Astrocyte of the cerebellum (primary cell): ENCODE measurements at regions not wholly inside any gene's neighbourhood (a gene's known extent, or its start where the extent isn't known, plus 50 kb on each side); places are given as distances from the start of the nearest gene placed in this dataset.

ENCODE experiments used
- DNase-seq: peaks from one replicate; pipeline ENCODE4 v3.0.0-alpha.2; 2011; ENCODE audit warnings: low read depth
- H3K4me3 ChIP-seq: 2 replicates; pipeline ENCODE4 v1.5.1; 2011; ENCODE audit warnings: mild to moderate bottlenecking, low read depth, low read length, moderate library complexity
- in situ Hi-C: cut with HindIII; loops from 2 replicates; pipeline ENCODE4 v1.10.0; 2017; ENCODE audit warnings: low sequenced_read_pairs
- TF ChIP-seq, protein P1 (sequence below): IDR thresholded peaks from 2 replicates; pipeline ENCODE4 v1.5.1; 2012; ENCODE audit warnings: low read length, low read depth, moderate library complexity, mild to moderate bottlenecking; ENCODE audit errors: missing control alignments

GRCh38 chr2:198817536-198817935, 640.2 kb downstream of the SATB2 start:
- in situ Hi-C loops: no loop called here
- TF ChIP-seq, protein P1, sequence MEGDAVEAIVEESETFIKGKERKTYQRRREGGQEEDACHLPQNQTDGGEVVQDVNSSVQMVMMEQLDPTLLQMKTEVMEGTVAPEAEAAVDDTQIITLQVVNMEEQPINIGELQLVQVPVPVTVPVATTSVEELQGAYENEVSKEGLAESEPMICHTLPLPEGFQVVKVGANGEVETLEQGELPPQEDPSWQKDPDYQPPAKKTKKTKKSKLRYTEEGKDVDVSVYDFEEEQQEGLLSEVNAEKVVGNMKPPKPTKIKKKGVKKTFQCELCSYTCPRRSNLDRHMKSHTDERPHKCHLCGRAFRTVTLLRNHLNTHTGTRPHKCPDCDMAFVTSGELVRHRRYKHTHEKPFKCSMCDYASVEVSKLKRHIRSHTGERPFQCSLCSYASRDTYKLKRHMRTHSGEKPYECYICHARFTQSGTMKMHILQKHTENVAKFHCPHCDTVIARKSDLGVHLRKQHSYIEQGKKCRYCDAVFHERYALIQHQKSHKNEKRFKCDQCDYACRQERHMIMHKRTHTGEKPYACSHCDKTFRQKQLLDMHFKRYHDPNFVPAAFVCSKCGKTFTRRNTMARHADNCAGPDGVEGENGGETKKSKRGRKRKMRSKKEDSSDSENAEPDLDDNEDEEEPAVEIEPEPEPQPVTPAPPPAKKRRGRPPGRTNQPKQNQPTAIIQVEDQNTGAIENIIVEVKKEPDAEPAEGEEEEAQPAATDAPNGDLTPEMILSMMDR: no peak
- no peak for DNase-seq
- no peak overlapping the region for H3K4me3 ChIP-seq

- no peak for DNase-seq
- H3K4me3 ChIP-seq: no peak overlapping the region
- in situ Hi-C loops: no loop called here
- TF ChIP-seq, protein P1: no peak
Observed at GRCh38 chr2:198815626-198816025, 642.1 kb downstream of the SATB2 start.

DNA sequence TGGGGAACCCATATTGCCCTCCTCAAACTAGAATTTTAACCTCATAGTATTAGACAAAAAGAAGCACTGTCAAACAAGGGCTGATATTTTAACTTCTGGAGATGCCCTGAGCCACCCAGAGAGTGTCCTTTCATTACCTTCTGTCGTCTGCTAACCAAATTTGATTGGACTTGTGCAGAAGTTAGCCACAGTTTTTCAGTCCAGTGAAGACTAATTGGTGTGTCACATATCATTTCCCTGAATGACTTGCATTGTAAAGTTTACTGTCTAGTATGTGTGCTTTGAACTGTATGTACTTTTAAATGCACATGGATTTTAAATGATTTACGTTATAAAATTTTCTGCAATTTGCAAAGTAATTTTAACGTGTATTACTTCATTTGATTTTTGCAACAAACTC, 646.5 kb downstream of the SATB2 start:
- in situ Hi-C loops: no loop called here
- no peak overlapping the region for H3K4me3 ChIP-seq
- TF ChIP-seq, protein P1: no peak
- no peak for DNase-seq

DNA sequence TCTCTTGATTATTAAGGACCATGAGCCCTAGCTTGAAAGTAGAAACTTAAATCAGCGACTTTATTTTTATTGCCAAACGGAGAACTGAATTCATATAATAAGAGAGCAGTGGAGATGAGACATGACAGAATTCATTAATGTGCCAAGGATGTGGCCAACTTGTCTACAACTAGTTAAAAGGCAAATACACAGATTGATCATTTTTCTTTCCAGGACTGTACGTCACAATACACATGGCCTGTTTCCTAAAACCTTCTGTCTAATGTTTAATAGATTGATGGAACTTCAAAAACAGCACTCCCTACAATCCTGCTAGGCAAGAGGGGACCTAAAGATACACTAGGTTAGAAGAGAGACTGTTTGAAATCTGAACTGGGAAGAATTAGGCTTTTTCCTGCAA, 647.8 kb downstream of the SATB2 start:
- no peak for DNase-seq
- no peak overlapping the region for H3K4me3 ChIP-seq
- TF ChIP-seq, protein P1: no peak
- in situ Hi-C loops: loop anchor here (5.0 kb wide), 1 partner anchor 38 kb away; no protein-coding TSS in a partner anchor

- peak; percentile 12 for DNase-seq
- H3K4me3 ChIP-seq: no peak overlapping the region
- in situ Hi-C loops: loop anchor here (5.0 kb wide), 1 partner anchor 35 kb away; no protein-coding TSS in a partner anchor
- TF ChIP-seq, protein P1: no peak
Observed at GRCh38 chr2:198807131-198807530, 650.6 kb downstream of the SATB2 start.

DNA sequence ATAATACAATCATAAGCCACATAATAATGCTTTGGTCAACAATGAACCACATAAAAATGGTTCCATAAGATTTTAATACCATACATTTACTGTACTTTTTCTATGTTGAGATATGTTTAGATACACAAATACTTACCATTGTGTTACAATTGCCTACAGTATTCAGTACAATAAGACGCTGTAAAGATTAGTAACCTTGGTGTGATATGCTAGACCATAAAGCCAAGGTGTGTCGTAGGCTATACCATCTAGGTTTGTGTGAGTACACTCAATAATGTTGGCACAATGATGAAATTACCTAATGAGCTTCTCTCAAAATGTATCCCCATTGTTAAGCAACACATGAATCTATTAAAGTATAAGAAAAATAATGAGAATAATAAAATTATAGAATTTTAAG, 662.3 kb downstream of the SATB2 start:
- TF ChIP-seq, protein P1: no peak
- H3K4me3 ChIP-seq: no peak overlapping the region
- in situ Hi-C loops: no loop called here
- DNase-seq: no peak

DNA sequence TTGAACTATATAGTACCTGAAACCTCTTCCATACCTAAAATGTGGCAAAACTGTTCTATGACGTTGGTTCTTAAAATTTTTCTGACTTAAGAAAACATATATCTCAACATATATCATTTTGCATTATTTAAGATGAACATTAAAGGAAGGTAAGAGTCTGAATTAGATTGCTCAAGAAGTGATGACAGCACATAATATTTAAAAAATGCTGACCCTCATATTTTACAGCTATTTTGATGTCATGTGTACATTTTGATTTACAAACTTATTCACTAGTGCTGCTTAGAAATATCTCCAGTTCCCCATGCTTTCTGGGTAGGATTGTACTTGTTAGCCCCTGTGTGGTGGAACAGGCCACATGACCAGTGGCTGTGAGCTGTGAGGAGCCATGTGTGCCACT, 666.1 kb downstream of the SATB2 start:
- in situ Hi-C loops: no loop called here
- TF ChIP-seq, protein P1: no peak
- no peak for DNase-seq
- H3K4me3 ChIP-seq: no peak overlapping the region
